GM18498 (cell line): ENCODE measurements at regions not wholly inside any gene's neighbourhood (a gene's known extent, or its start where the extent isn't known, plus 50 kb on each side); places are given as distances from the start of the nearest gene placed in this dataset.
"Not testable (repeated sequence)": the region's sequence is repeated elsewhere in the genome, so short reads cannot be mapped to it uniquely, and the experiment has no call there.

Source experiments
- ATAC-seq: cut with Tn5 transposase; IDR thresholded peaks from one replicate; pipeline ENCODE4 v1.9.1; 2021; ENCODE audit warnings: mild to moderate bottlenecking, moderate library complexity; ENCODE audit not compliant: unreplicated experiment

GRCh38 chr12:75685617-75686225 is 174.3 kb upstream of the KRR1 start:
- no peak for ATAC-seq

- no peak for ATAC-seq
These were observed 173.5 kb upstream of the KRR1 start for GRCh38 chr12:75684678-75685616.

DNA sequence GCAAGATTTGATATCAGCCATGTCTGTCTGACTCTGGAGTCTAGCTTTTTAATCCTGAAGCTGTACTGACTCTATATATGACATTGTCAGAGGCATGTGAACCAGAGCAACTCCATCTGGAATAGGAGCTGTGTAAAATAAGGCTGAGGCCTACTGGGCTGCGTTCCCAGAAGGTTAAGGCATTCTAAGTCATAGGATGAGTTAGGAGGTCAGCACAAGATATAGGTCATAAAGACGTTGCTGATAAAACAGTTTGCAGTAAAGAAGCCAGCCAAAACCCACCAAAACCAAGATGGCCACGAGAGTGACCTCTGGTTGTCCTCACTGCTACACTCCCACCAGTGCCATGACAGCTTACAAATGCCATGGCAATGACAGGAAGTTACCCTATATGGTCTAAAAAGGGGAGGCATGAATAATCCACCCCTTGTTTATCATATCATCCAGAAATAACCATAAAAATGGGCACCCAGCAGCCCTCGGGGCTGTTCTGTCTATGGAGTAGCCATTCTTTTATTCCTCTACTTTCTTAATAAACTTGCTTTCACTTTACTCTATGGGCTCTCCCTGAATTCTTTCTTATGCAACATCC is 172.7 kb upstream of the KRR1 start:
- ATAC-seq: not testable (repeated sequence)

DNA sequence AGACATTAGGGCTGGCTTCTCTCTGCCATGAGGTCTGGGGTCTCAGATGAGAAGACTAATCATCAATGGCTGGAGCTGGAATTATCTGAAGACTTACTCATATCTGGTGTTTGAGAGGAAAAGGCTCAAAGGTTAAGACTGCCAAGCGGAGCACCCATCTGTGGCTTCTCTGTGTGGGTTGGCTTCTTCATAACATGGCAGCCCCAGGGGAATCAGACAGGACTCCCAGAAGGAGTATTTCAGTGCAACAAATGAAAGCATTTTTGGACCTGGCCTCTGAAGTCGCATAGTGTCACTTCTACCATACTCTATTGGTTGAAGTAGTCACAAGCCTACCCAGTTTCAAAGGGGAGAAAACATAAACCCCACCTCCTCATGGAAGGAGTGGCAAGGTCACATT is 171.8 kb upstream of the KRR1 start:
- ATAC-seq: no peak

- no peak for ATAC-seq
These were observed 166.1 kb upstream of the KRR1 start for GRCh38 chr12:75677522-75677921.

- no peak for ATAC-seq
These were observed 163.0 kb upstream of the KRR1 start for GRCh38 chr12:75674393-75674792.

- ATAC-seq: no peak
These were observed 160.8 kb upstream of the KRR1 start for GRCh38 chr12:75672200-75672599.

- ATAC-seq: no peak
These were observed 158.8 kb upstream of the KRR1 start for GRCh38 chr12:75670216-75670615.

DNA sequence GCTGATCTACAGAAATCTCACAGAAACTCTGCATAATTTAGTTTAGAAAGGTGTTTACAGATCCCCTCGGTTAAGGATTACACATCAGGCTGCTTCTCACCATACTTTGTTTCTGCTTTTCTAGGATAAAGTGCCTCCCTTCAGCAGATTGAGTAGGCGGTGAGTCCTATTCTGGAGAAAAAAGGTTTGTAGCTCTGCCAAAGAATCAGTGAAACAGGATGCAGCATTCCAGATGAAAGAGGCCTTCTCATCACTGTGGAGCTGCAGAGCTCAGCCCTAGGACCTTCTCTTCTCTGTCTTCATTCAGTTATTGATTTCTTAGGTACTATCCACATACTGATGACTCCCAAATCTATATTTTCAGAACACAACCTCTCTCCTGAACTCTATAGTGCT is 155.5 kb upstream of the KRR1 start:
- ATAC-seq: no peak

DNA sequence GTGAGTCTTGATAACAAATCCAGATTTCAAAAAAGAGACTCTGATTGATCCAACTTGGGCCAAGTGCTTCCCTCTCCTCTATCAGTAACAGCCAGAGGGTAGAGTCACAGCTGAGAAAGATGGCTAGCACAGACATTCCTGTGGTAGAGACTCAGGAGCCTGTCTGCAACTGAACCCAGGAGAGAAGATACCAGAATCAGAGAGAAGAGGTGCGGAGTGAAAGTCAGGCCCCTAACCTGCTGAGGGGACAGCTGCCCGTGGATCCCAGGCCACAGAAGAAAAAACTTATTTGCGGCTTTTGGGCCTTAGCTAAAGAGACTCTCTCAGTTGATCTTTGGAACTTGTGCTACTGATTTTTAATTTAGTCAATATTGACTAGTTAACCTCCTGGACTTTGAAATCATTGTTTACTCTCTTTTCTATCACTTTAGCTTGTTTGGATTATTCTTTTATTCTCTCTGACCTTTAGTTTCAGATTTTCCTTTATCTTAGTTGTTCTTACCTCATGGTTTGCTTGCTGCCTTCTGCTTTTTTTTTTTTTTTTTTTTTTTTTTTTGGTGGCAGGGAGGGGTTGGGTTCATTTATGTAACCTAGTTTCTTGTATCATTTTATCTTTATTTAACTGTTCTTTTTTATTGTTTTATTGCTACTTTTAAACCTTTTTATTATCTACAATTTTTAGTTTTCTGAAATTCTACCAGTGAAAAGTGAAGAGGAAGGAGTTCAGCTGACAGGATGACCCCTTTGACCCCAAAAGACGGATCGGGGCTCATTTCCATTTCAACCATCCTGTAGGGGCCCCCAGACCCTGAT is 154.9 kb upstream of the KRR1 start:
- ATAC-seq: no peak

- no peak for ATAC-seq
These were observed 153.8 kb upstream of the KRR1 start for GRCh38 chr12:75665216-75665615.

DNA sequence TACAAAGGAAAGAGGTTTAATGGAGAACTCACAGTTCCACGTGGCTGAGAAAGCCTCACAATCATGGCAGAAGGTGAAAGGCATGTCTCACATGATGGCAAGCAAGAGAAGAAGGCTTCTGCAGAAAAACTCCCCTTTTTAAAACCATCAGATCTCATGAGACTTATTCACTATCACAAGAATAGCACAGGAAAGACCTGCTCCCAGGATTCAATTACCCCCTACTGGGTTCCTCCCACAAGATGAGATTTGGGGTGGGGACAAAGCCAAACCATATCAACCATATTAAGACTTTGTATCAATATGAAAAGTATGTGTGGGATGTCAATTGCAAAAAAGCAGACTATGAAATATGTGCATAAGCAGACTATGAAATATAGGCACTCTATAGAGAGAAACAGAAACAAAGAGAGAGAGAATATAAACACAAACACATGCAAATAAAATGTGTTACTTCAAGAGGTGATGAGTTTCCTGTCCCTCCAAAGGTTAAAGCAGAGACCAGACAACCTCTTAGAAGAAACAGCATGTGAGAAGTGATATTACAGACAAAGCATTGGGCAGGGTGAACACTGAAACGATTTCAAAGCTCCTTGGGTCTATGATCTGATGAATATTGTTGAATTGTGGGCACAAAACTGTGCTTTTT is 151.2 kb upstream of the KRR1 start:
- ATAC-seq: no peak

DNA sequence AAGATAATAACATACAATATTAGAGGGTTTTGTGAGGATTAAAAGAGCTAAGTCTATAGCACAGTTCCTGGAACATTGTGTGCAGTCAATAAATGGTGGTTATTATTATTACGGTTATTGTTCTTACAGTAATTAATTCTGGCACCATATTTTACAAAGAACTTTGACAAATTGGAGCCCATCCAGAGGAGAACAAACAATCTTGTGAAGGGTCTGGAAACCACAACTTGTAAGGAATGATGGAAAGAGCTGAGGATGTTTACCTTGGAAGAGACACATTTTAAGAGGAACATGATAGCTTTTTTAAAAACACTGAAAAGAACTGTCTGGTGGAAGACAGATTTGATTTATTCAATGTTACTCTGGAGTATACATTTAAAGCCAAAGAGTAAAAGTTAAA is 150.5 kb upstream of the KRR1 start:
- ATAC-seq: no peak

DNA sequence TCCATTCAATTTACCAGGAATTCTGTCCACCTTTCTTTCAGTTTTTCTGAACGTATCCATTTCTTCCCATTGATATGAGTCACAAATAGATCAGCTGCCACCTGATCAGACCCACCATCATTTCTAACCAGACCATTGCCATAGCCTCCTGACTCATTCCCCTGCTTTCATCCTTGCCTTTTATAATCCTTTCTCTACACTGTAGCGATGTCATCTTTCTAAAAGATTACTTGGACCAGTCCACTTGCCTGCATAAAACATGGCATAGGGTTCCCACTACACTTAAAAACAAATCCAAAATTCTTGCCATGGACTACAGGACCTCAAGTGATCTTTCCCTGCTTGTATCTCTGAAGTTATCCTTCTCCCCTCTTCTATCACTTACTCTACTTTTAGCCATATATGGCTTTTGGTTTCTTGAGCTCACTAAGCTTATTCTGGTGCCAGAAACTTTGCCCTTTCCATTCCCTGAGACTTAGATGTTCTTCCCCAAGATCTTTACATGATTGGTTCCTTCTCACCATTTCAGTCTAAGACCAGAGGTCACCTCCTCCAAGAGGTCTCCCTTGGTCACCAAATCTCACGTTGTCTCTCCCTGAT is 149.5 kb upstream of the KRR1 start:
- no peak for ATAC-seq

DNA sequence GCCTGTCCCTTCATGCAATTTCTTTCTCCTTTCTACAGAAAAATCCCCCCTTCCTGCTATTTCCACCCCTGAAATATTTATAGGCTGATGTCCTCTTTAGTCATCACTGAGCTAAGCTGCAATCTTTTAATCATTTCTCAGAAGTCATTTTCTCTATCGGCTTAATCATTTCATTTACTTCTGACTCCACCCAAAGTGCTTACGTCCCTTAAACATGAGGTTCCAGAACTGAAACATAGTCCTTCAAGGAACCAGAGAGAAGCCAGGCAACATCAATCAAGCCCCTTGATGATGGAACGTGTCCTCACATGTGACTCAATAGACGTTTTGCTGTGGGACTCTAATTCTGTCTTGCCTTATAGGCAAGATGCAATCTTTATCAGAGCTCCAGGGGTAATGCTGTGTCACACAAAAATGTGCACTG is 148.7 kb upstream of the KRR1 start:
- no peak for ATAC-seq

GRCh38 chr12:75658901-75659823 is 147.8 kb upstream of the KRR1 start:
- no peak for ATAC-seq

DNA sequence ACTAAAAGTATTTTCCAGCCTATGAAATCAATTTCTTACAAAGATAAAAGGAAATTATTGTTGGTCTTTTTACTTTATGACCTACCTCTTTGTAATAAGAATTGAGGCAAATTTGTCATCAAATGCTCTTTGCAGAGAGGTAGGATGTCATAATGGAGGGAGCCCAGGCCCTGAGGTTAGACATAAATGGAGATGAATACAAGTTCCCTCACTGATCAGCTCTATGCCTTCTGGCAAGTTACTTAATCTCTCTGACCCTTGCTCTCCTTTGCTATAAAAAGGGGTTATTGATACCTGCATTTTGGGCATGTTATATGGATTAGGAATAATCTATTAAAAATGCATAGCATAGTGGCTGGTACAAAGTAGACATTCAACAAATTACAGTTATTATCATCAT is 146.9 kb upstream of the KRR1 start:
- ATAC-seq: no peak

DNA sequence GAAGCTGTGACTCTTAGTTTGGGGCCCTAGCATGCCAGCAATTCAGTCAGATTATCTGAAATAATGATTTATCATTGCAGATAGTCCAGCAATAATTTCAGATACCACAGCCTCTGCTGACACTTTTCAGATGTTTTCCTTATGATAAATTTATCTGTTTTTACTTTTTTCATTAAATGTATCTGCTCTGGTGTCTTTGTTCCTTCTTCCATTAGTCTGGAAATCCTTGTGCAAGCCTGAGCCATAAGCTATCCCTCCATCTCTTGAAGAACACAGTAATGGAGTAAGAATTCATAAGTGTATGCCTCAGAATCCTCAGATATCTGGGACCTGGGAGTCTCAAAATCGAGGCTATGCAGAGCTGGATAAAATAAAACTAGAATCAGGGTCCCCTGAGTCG is 146.4 kb upstream of the KRR1 start:
- ATAC-seq: no peak

GRCh38 chr12:75657354-75657753 is 145.9 kb upstream of the KRR1 start:
- not testable (repeated sequence) for ATAC-seq
